A673 (cell line): ENCODE measurements at regions not wholly inside any gene's neighbourhood (a gene's known extent, or its start where the extent isn't known, plus 50 kb on each side); places are given as distances from the start of the nearest gene placed in this dataset.

Experiments
- BruUV-seq: library from RNA; stranded (reverse); fragments of 400-500 nt; replicated peaks from 2 replicates; lab custom pipeline; 2021; lab: Mats Ljungman, UMichigan
- CTCF ChIA-PET: fragments of 300-600 bp; sonication (Branson Sonifier 250); formaldehyde crosslinking; loops from one replicate; lab custom pipeline; 2022; ENCODE audit warnings: antibody characterized with exemption; lab: Charles Lee
- POLR2A ChIA-PET: fragments of 300-600 bp; sonication (Branson Sonifier 250); formaldehyde crosslinking; loops from one replicate; lab custom pipeline; 2022; ENCODE audit warnings: antibody characterized with exemption; ENCODE audit not compliant: low non-redundant PET; lab: Charles Lee
- DNase-seq: peaks from one replicate; pipeline ENCODE4 v3.0.0-alpha.2; 2015; ENCODE audit warnings: low spot score
- H3K27ac ChIP-seq: fragments of 200-600 bp; sonication (generic); 2 replicates; pipeline ENCODE4 v1.5.1; 2016; ENCODE audit warnings: mixed run types, low read depth, mild to moderate bottlenecking, mixed read lengths, antibody characterized with exemption, low read length; ENCODE audit not compliant: poor library complexity, severe bottlenecking
- H3K27me3 ChIP-seq: fragments of 200-600 bp; sonication (generic); replicated peaks from 2 replicates; pipeline ENCODE4 v1.6.1; 2017; ENCODE audit warnings: mixed run types, low read depth, mild to moderate bottlenecking, mixed read lengths, antibody characterized with exemption, low read length; ENCODE audit not compliant: insufficient read depth, poor library complexity
- H3K36me3 ChIP-seq: fragments of 200-600 bp; sonication (generic); 2 replicates; pipeline ENCODE4 v1.6.1; 2016; ENCODE audit warnings: mixed run types, mild to moderate bottlenecking, mixed read lengths, antibody characterized with exemption, low read length; ENCODE audit not compliant: insufficient read depth, poor library complexity, severe bottlenecking
- H3K4me1 ChIP-seq: fragments of 200-600 bp; sonication (generic); 2 replicates; pipeline ENCODE4 v1.6.1; 2017; ENCODE audit warnings: mixed run types, mild to moderate bottlenecking, mixed read lengths, antibody characterized with exemption, low read length; ENCODE audit not compliant: insufficient read depth, poor library complexity, severe bottlenecking
- H3K4me3 ChIP-seq: fragments of 200-600 bp; sonication (generic); 2 replicates; pipeline ENCODE4 v1.5.1; 2016; ENCODE audit warnings: low read depth, mixed run types, mild to moderate bottlenecking, mixed read lengths, low read length; ENCODE audit not compliant: poor library complexity, severe bottlenecking
- H3K9me3 ChIP-seq: fragments of 200-600 bp; sonication (generic); 2 replicates; pipeline ENCODE4 v1.6.1; 2016; ENCODE audit warnings: mixed run types, low read depth, mild to moderate bottlenecking, mixed read lengths, antibody characterized with exemption, low read length; ENCODE audit not compliant: poor library complexity, severe bottlenecking
- EZH2 ChIP-seq: fragments of 200-600 bp; sonication (generic); IDR thresholded peaks from 2 replicates; pipeline ENCODE4 v1.6.1; 2017; ENCODE audit warnings: borderline replicate concordance, low read depth, mild to moderate bottlenecking, mixed read lengths, antibody characterized with exemption, low read length; ENCODE audit not compliant: poor library complexity, severe bottlenecking
- intact Hi-C: fragments of 100-400 bp; cut with micrococcal nuclease; formaldehyde crosslinking; loops from one replicate; pipeline ENCODE4 v1.10.0; 2022; ENCODE audit not compliant: unreplicated experiment
- TF ChIP-seq, protein P1 (sequence below): fragments of 300-800, 200-600 bp; sonication (generic); conservative IDR thresholded peaks from 2 replicates; pipeline ENCODE4 v1.5.1; 2017; ENCODE audit warnings: low read depth, mild to moderate bottlenecking, antibody characterized with exemption, low read length, moderate library complexity, mixed read lengths

DNA sequence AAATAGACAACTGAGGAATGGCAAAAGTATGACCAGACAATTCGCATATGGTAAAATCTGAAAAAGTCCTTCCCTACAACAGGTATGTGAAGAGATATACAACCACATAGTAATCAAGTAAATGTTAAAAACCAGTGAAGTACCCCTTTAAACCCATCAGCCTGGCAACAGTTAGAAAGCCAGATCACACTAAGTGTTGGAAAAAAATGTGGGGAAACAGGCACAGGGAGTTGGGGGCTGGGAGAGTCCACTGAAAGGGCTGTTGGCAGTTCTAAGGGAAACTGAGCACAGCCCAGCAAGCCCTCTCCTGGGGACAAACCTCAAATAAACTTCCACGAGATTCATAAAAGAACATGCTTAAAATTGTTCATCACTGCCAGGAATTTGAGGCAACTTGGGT is 242.1 kb downstream of the BUD13 start:
- TF ChIP-seq, protein P1, sequence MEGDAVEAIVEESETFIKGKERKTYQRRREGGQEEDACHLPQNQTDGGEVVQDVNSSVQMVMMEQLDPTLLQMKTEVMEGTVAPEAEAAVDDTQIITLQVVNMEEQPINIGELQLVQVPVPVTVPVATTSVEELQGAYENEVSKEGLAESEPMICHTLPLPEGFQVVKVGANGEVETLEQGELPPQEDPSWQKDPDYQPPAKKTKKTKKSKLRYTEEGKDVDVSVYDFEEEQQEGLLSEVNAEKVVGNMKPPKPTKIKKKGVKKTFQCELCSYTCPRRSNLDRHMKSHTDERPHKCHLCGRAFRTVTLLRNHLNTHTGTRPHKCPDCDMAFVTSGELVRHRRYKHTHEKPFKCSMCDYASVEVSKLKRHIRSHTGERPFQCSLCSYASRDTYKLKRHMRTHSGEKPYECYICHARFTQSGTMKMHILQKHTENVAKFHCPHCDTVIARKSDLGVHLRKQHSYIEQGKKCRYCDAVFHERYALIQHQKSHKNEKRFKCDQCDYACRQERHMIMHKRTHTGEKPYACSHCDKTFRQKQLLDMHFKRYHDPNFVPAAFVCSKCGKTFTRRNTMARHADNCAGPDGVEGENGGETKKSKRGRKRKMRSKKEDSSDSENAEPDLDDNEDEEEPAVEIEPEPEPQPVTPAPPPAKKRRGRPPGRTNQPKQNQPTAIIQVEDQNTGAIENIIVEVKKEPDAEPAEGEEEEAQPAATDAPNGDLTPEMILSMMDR = no peak
- TF ChIP-seq EZH2 = no peak
- H3K36me3 ChIP-seq = no peaks in the 10 kb centered on the region
- intact Hi-C loops = no loop called here
- CTCF ChIA-PET = no interaction called here
- H3K9me3 ChIP-seq = peaks cover 6% of the 10 kb centered on the region
- H3K4me1 ChIP-seq = no peaks in the 10 kb centered on the region
- no peak overlapping the region for H3K4me3 ChIP-seq
- POLR2A ChIA-PET = no interaction called here
- H3K27ac ChIP-seq = no peak overlapping the region
- no peak for DNase-seq
- H3K27me3 ChIP-seq = peaks cover 77% of the 10 kb centered on the region
- BruUV-seq = no TSS peak

DNA sequence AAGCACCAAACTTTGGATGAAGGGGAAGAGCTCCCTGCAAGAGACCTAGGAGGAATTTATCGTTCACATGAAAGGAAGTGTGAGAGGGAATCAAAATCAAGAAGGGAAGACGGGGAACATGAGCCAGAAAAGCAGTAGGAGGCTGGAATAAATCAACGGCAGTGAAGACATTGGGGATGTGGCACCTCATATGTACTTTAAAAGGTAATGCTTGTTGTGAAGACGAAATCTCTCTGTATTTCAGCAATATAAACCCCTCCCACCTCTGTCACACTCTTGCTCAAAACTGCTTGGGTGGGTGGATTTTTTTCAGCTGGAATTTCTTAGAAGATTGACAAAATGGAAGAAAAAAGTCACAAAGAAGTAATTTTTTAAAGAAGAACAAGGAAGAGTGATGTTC is 243.5 kb downstream of the BUD13 start:
- H3K27me3 ChIP-seq = peaks cover 75% of the 10 kb centered on the region
- no peak for DNase-seq
- no TSS peak for BruUV-seq
- H3K27ac ChIP-seq = no peak overlapping the region
- intact Hi-C loops = no loop called here
- peaks cover 6% of the 10 kb centered on the region for H3K9me3 ChIP-seq
- no peak overlapping the region for H3K4me3 ChIP-seq
- no peaks in the 10 kb centered on the region for H3K4me1 ChIP-seq
- POLR2A ChIA-PET = no interaction called here
- CTCF ChIA-PET = no interaction called here
- no peaks in the 10 kb centered on the region for H3K36me3 ChIP-seq
- TF ChIP-seq EZH2 = no peak
- TF ChIP-seq, protein P1 = no peak

DNA sequence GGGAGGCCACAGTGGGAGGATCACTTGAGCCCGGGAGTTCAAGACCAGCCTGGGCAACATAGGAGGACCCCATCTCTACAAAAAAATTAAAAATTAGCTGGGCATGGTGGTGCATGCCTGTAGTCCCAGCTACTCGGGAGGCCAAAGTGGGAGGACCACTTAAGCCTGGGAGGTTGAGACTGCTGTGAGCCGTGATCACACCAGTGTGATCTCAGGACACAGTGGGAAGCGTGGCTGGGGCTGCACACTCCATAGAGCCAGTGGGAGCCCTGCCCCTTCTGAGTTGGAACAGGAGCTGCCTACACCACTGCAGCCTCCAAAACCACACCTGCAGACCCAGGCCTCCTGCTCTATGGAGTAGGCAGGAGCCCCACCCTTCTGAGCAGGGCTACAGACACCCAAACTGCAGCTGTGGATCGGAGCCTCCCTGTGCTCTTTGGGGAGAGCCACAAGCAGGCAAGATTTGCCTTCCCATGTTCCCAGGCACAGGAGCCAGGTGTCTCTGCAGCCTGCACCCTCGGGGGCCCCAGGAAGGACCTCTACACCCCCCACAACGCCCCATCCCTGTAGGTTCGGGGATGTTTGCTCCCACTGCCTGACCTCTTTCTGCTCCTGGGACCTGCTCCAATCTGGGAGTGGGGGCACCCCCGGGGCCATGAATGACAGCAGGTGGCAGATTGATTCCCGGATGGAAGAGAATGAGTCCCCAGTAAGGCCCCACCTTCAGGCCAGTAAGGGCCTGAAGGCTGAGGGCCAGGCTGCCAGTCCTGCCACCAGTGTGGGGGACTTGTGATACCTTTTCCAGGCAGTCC is 245.4 kb downstream of the BUD13 start:
- DNase-seq = no peak
- TF ChIP-seq, protein P1 = no peak
- intact Hi-C loops = no loop called here
- peaks cover 6% of the 10 kb centered on the region for H3K9me3 ChIP-seq
- no peak overlapping the region for H3K4me3 ChIP-seq
- CTCF ChIA-PET = no interaction called here
- POLR2A ChIA-PET = no interaction called here
- no TSS peak for BruUV-seq
- no peaks in the 10 kb centered on the region for H3K4me1 ChIP-seq
- no peaks in the 10 kb centered on the region for H3K36me3 ChIP-seq
- peaks cover 65% of the 10 kb centered on the region for H3K27me3 ChIP-seq
- H3K27ac ChIP-seq = no peak overlapping the region
